HepG2 (cell line): ENCODE measurements at regions not wholly inside any gene's neighbourhood (a gene's known extent, or its start where the extent isn't known, plus 50 kb on each side); places are given as distances from the start of the nearest gene placed in this dataset.
A peak's percentile ranks its signal among the peaks of the same experiment; 100 is the strongest.

Experiments used
- ATAC-seq: fragments of 200-7000 bp; cut with Tn5 transposase; 3 replicates; pipeline ENCODE4 v1.9.1; 2020; ENCODE audit warnings: mild to moderate bottlenecking, moderate library complexity
- BruUV-seq: library from RNA; stranded (reverse); fragments of 400-500 nt; replicated peaks from 2 replicates; lab custom pipeline; 2021; lab: Mats Ljungman, UMichigan
- CTCF ChIA-PET: fragments of 300-600 bp; formaldehyde crosslinking; extraction: SDS; loops from one replicate; lab custom pipeline; 2021; ENCODE audit warnings: low total read pairs, inconsistent platforms, low intra/inter-chr PET ratio; lab: Yijun Ruan, JAX
- POLR2A ChIA-PET: fragments of 350-600 bp; sonication (Branson Sonifier 250); formaldehyde crosslinking; loops from one replicate; lab custom pipeline; 2020; ENCODE audit warnings: antibody characterized with exemption, inconsistent platforms; lab: Yijun Ruan, JAX
- DNase-seq: peaks from one replicate; pipeline ENCODE4 v3.0.0-alpha.2; 2015; ENCODE audit warnings: low spot score
- FAIRE-seq: peaks from 3 replicates; lab custom pipeline; 2011; peaks lifted over from hg19 to GRCh38; lab: Jason Lieb, UNC
- H2AFZ ChIP-seq: one replicate; pipeline ENCODE4 v1.6.1; 2011; ENCODE audit warnings: low read length, inconsistent platforms
- H3K27ac ChIP-seq: fragments of 300-600 bp; 3 replicates; pipeline ENCODE4 v1.8.0; 2011; ENCODE audit warnings: mixed run types, mild to moderate bottlenecking, mixed read lengths, low read length, inconsistent platforms; ENCODE audit not compliant: insufficient read depth; ENCODE audit errors: extremely low read length
- H3K27me3 ChIP-seq, 2 experiments: fragments of 200-600 bp in 1 of 2; 2 replicates in 1 of 2; 3 replicates in 1 of 2; pipeline versions ENCODE4 v1.6.0 to v1.8.0; 2011; ENCODE audit warnings: low read length in 2 of 2, mild to moderate bottlenecking in 2 of 2, moderate library complexity in 2 of 2, inconsistent platforms in 1 of 2; ENCODE audit not compliant: insufficient read depth in 2 of 2, control insufficient read depth in 1 of 2
- H3K36me3 ChIP-seq, 2 experiments: fragments of 200-600 bp in 1 of 2; replicated peaks in 1 of 2; 2 replicates in 1 of 2; 3 replicates in 1 of 2; pipeline versions ENCODE4 v1.5.1 to v1.8.0; 2011; ENCODE audit warnings: low read length in 2 of 2, inconsistent platforms in 1 of 2; ENCODE audit not compliant: insufficient read depth in 2 of 2, control insufficient read depth in 1 of 2
- H3K4me1 ChIP-seq: 2 replicates; pipeline ENCODE4 v1.5.1; 2012; ENCODE audit warnings: low read length, inconsistent platforms; ENCODE audit not compliant: insufficient read depth
- H3K4me2 ChIP-seq: 2 replicates; pipeline ENCODE4 v1.6.0; 2011; ENCODE audit warnings: low read depth, low read length, inconsistent platforms
- H3K4me3 ChIP-seq, 3 experiments: fragments of 200-600 bp in 1 of 3; sonication (generic), shearing (Covaris generic) in 1 of 3; replicated peaks in 1 of 3; 2 replicates each; pipeline ENCODE4 v1.5.1; 2011 to 2016; ENCODE audit warnings: low read length in 3 of 3, inconsistent platforms in 2 of 3, low read depth in 2 of 3, mild to moderate bottlenecking in 2 of 3, control low read depth in 1 of 3, mixed read lengths in 1 of 3; ENCODE audit not compliant: insufficient read depth in 1 of 3
- H3K79me2 ChIP-seq: one replicate; pipeline ENCODE4 v1.6.1; 2011; ENCODE audit warnings: low read length, inconsistent platforms; ENCODE audit not compliant: insufficient read depth
- H3K9ac ChIP-seq: 2 replicates; pipeline ENCODE4 v1.6.0; 2011; ENCODE audit warnings: mild to moderate bottlenecking, low read depth, low read length, inconsistent platforms; ENCODE audit not compliant: insufficient read depth
- H3K9me3 ChIP-seq: 2 replicates; pipeline ENCODE4 v1.5.1; 2012; ENCODE audit warnings: mild to moderate bottlenecking, low read length
- H4K20me1 ChIP-seq: 2 replicates; pipeline ENCODE4 v1.6.0; 2011; ENCODE audit warnings: inconsistent platforms, mild to moderate bottlenecking, low read length, moderate library complexity; ENCODE audit not compliant: insufficient read depth
- MIER2 ChIP-seq: IDR thresholded peaks from 2 replicates; pipeline ENCODE4 v1.6.1; 2016; ENCODE audit warnings: missing biosample characterization, missing genetic modification reagents
- NRL ChIP-seq: sonication (generic); formaldehyde crosslinking; IDR thresholded peaks from 2 replicates; pipeline ENCODE4 v1.5.0; 2020; ENCODE audit warnings: missing genetic modification reagents, mild to moderate bottlenecking, moderate library complexity, borderline replicate concordance
- SNRNP70 ChIP-seq: fragments of 200-400 bp; formaldehyde crosslinking; IDR thresholded peaks from 2 replicates; pipeline ENCODE4 v1.6.1; 2017; ENCODE audit warnings: mild to moderate bottlenecking, low read depth, low read length, moderate library complexity
- TRIM24 ChIP-seq: sonication (generic); formaldehyde crosslinking; IDR thresholded peaks from 2 replicates; pipeline ENCODE4 v1.8.0; 2022; ENCODE audit warnings: mild to moderate bottlenecking, missing genetic modification reagents
- ZMAT5 ChIP-seq: sonication (generic); formaldehyde crosslinking; IDR thresholded peaks from 2 replicates; pipeline ENCODE4 v1.5.0; 2020; ENCODE audit warnings: mild to moderate bottlenecking, low read depth, missing genetic modification reagents, borderline replicate concordance
- ZNF703 ChIP-seq: sonication (generic); formaldehyde crosslinking; IDR thresholded peaks from 2 replicates; pipeline ENCODE4 v1.5.1; 2020; ENCODE audit warnings: missing genetic modification reagents, mild to moderate bottlenecking, moderate library complexity, borderline replicate concordance
- WGBS: methylation state at CpG from one replicate; pipeline ENCODE4 v1.1.6; 2017; ENCODE audit warnings: low lambda C conversion rate; 5-methylcytosine and 5-hydroxymethylcytosine counted together
- in situ Hi-C: cut with HindIII; loops from 2 replicates; pipeline ENCODE4 v1.10.0; 2017; ENCODE audit warnings: low pct_unique_long_range_greater_than_20kb; ENCODE audit not compliant: extremely low pct_ligation_motif_present
- intact Hi-C: fragments of 100-400 bp; cut with micrococcal nuclease; formaldehyde crosslinking; loops from one replicate; pipeline ENCODE4 v1.10.0; 2022; ENCODE audit not compliant: unreplicated experiment
- TF ChIP-seq, protein P1 (sequence below), 2 experiments: IDR thresholded peaks; 2 replicates each; pipeline ENCODE4 v1.6.1; 2011 to 2012; ENCODE audit warnings: low read length in 2 of 2, borderline replicate concordance in 1 of 2, low read depth in 1 of 2, mild to moderate bottlenecking in 1 of 2, moderate library complexity in 1 of 2

GRCh38 chr3:44136421-44136820, 105.3 kb upstream of the TOPAZ1 start:
- WGBS = 25% methylated on average over 5 of the region's 5 CpGs
- DNase-seq (no peak), FAIRE-seq (no peak)

More at GRCh38 chr3:44136421-44136820, 105.3 kb upstream of the TOPAZ1 start:
- Histone ChIP-seq H3K9me3 (peaks cover 8% of the 10 kb centered on the region; the same call in 1 of the 2 replicates), H3K27me3 (no peaks in the 10 kb centered on the region), H3K79me2 (no peaks in the 10 kb centered on the region), H4K20me1 (no peaks in the 10 kb centered on the region), H3K4me1 (no peaks in the 10 kb centered on the region), H3K4me2 (no peak overlapping the region), H3K27ac (no peak overlapping the region), H3K9ac (no peak overlapping the region), H3K4me3 (no peak overlapping the region), H3K36me3 (no peaks in the 10 kb centered on the region), H2AFZ (no peak overlapping the region)
- ChIA-PET CTCF (no interaction called here), POLR2A (no interaction called here)
- no TSS peak for BruUV-seq
- intact Hi-C loops = no loop called here
- in situ Hi-C loops = no loop called here
- ATAC-seq = no peak
- no peak for TF ChIP-seq ZMAT5 (CRISPR knock-in tag)
- no peak for TF ChIP-seq NRL (CRISPR knock-in tag)
- no peak for TF ChIP-seq ZNF703 (CRISPR knock-in tag)
- TF ChIP-seq TRIM24 (CRISPR knock-in tag) = no peak
- TF ChIP-seq SNRNP70 = no peak
- TF ChIP-seq, protein P1, sequence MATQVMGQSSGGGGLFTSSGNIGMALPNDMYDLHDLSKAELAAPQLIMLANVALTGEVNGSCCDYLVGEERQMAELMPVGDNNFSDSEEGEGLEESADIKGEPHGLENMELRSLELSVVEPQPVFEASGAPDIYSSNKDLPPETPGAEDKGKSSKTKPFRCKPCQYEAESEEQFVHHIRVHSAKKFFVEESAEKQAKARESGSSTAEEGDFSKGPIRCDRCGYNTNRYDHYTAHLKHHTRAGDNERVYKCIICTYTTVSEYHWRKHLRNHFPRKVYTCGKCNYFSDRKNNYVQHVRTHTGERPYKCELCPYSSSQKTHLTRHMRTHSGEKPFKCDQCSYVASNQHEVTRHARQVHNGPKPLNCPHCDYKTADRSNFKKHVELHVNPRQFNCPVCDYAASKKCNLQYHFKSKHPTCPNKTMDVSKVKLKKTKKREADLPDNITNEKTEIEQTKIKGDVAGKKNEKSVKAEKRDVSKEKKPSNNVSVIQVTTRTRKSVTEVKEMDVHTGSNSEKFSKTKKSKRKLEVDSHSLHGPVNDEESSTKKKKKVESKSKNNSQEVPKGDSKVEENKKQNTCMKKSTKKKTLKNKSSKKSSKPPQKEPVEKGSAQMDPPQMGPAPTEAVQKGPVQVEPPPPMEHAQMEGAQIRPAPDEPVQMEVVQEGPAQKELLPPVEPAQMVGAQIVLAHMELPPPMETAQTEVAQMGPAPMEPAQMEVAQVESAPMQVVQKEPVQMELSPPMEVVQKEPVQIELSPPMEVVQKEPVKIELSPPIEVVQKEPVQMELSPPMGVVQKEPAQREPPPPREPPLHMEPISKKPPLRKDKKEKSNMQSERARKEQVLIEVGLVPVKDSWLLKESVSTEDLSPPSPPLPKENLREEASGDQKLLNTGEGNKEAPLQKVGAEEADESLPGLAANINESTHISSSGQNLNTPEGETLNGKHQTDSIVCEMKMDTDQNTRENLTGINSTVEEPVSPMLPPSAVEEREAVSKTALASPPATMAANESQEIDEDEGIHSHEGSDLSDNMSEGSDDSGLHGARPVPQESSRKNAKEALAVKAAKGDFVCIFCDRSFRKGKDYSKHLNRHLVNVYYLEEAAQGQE (IDR thresholded peaks at IDR 0.05; ENCODE audit: borderline replicate concordance in 1 of 2, low read depth in 1 of 2, low read length in 2 of 2) = peak; percentile 26 to 89
- TF ChIP-seq MIER2 (CRISPR knock-in tag) = peak; percentile 90
